Neural progenitor cell (in vitro differentiated cells): ENCODE measurements at regions not wholly inside any gene's neighbourhood (a gene's known extent, or its start where the extent isn't known, plus 50 kb on each side); places are given as distances from the start of the nearest gene placed in this dataset.

Experiments used
- CTCF ChIP-seq: fragments of 200-600 bp; sonication (generic); IDR thresholded peaks from 2 replicates; pipeline ENCODE4 v1.5.1; 2017; ENCODE audit warnings: antibody characterized with exemption, mild to moderate bottlenecking
- EZH2 ChIP-seq: fragments of 200-600 bp; sonication (generic); IDR thresholded peaks from 2 replicates; pipeline ENCODE4 v1.6.1; 2017; ENCODE audit warnings: antibody characterized with exemption, mild to moderate bottlenecking, moderate library complexity

- no peak for TF ChIP-seq EZH2
- TF ChIP-seq CTCF: no peak
Measured at GRCh38 chr4:128440923-128441322, 153.3 kb upstream of the PGRMC2 start.
